Endothelial cell of umbilical vein (primary cell): ENCODE measurements at regions not wholly inside any gene's neighbourhood (a gene's known extent, or its start where the extent isn't known, plus 50 kb on each side); places are given as distances from the start of the nearest gene placed in this dataset.

ENCODE experiments used
- BruUV-seq: library from RNA; stranded (reverse); fragments of 400-500 nt; replicated peaks from 2 replicates; lab custom pipeline; 2021; lab: Mats Ljungman, UMichigan
- CTCF ChIA-PET: fragments of 300-600, 350-600 bp; sonication (Branson Sonifier 250); formaldehyde crosslinking; loops from one replicate; lab custom pipeline; 2021; ENCODE audit warnings: antibody characterized with exemption, inconsistent platforms; lab: Charles Lee
- POLR2A ChIA-PET: fragments of 300-600, 350-600 bp; sonication (Branson Sonifier 250); formaldehyde crosslinking; loops from one replicate; lab custom pipeline; 2021; ENCODE audit warnings: antibody characterized with exemption, inconsistent platforms; lab: Charles Lee
- DNase-seq: peaks from one replicate; pipeline ENCODE4 v3.0.0-alpha.2; 2011; ENCODE audit warnings: low read depth, low spot score
- FAIRE-seq: peaks from 2 replicates; lab custom pipeline; 2011; peaks lifted over from hg19 to GRCh38; lab: Jason Lieb, UNC
- H2AFZ ChIP-seq: 2 replicates; pipeline ENCODE4 v1.6.0; 2012; ENCODE audit warnings: low read depth, low read length, control low read depth, inconsistent platforms
- H3K27ac ChIP-seq: 2 replicates; pipeline ENCODE4 v1.5.1; 2011; ENCODE audit warnings: low read depth, mild to moderate bottlenecking, control low read depth, low read length, moderate library complexity; ENCODE audit not compliant: insufficient read depth
- H3K27me3 ChIP-seq, 2 experiments: 2 replicates each; pipeline versions ENCODE4 v1.6.0 to v1.6.1; 2011; ENCODE audit warnings: low read length in 2 of 2, mixed read lengths in 1 of 2; ENCODE audit not compliant: control insufficient read depth in 2 of 2, insufficient read depth in 2 of 2
- H3K36me3 ChIP-seq, 2 experiments: 2 replicates in 1 of 2; 3 replicates in 1 of 2; pipeline ENCODE4 v1.5.1; 2011; ENCODE audit warnings: low read length in 2 of 2, mild to moderate bottlenecking in 1 of 2, moderate library complexity in 1 of 2; ENCODE audit not compliant: control insufficient read depth in 2 of 2, insufficient read depth in 2 of 2; ENCODE audit errors: extremely low read depth in 1 of 2
- H3K4me1 ChIP-seq: 3 replicates; pipeline ENCODE4 v1.5.1; 2011; ENCODE audit warnings: mild to moderate bottlenecking, low read length; ENCODE audit not compliant: control insufficient read depth, insufficient read depth; ENCODE audit errors: extremely low read depth
- H3K4me2 ChIP-seq: 2 replicates; pipeline ENCODE4 v1.6.1; 2011; ENCODE audit warnings: low read length, control low read depth, mixed read lengths; ENCODE audit not compliant: insufficient read depth
- H3K4me3 ChIP-seq, 3 experiments: fragments of 200-600 bp in 1 of 3; sonication (generic), shearing (Covaris generic) in 1 of 3; replicated peaks in 1 of 3; 2 replicates each; pipeline ENCODE4 v1.5.1; 2011 to 2016; ENCODE audit warnings: control low read depth in 3 of 3, low read length in 3 of 3, mild to moderate bottlenecking in 2 of 3, inconsistent platforms in 1 of 3, low read depth in 1 of 3, moderate library complexity in 1 of 3; ENCODE audit not compliant: insufficient read depth in 1 of 3
- H3K79me2 ChIP-seq: 2 replicates; pipeline ENCODE4 v1.6.0; 2012; ENCODE audit warnings: low read length, inconsistent platforms; ENCODE audit not compliant: control insufficient read depth, insufficient read depth
- H3K9ac ChIP-seq: replicated peaks from 2 replicates; pipeline ENCODE3; 2011; ENCODE audit warnings: low read length, control low read depth; ENCODE audit not compliant: insufficient read depth; ENCODE audit errors: extremely low read depth
- H3K9me1 ChIP-seq: replicated peaks from 3 replicates; pipeline ENCODE4 v1.6.0; 2011; ENCODE audit warnings: mild to moderate bottlenecking, low read length; ENCODE audit not compliant: control insufficient read depth, insufficient read depth; ENCODE audit errors: extremely low read depth
- H3K9me3 ChIP-seq: replicated peaks from 2 replicates; pipeline ENCODE4 v1.5.1; 2012; ENCODE audit warnings: low read length, inconsistent platforms; ENCODE audit not compliant: control insufficient read depth, insufficient read depth
- H4K20me1 ChIP-seq: replicated peaks from 2 replicates; pipeline ENCODE3; 2011; ENCODE audit warnings: mild to moderate bottlenecking, low read length; ENCODE audit not compliant: control insufficient read depth, insufficient read depth; ENCODE audit errors: extremely low read depth
- EZH2 ChIP-seq: IDR thresholded peaks from 2 replicates; pipeline ENCODE4 v1.6.1; 2012; ENCODE audit warnings: borderline replicate concordance, low read depth, mild to moderate bottlenecking, moderate library complexity, low read length, inconsistent platforms; ENCODE audit not compliant: severe bottlenecking
- FOS ChIP-seq: IDR thresholded peaks from 2 replicates; pipeline ENCODE4 v1.6.1; 2011; ENCODE audit warnings: mild to moderate bottlenecking, low read length, moderate library complexity, borderline replicate concordance; ENCODE audit not compliant: insufficient read depth
- GATA2 ChIP-seq: IDR thresholded peaks from 2 replicates; pipeline ENCODE4 v1.7.0; 2011; ENCODE audit warnings: low read depth, mild to moderate bottlenecking, moderate library complexity, mixed read lengths, low read length; ENCODE audit not compliant: insufficient read length, insufficient read depth
- JUN ChIP-seq: IDR thresholded peaks from 2 replicates; pipeline ENCODE4 v1.6.1; 2011; ENCODE audit warnings: borderline replicate concordance, low read depth; ENCODE audit not compliant: insufficient read length, insufficient read depth
- MAX ChIP-seq: IDR thresholded peaks from 2 replicates; pipeline ENCODE4 v1.6.1; 2011; ENCODE audit not compliant: insufficient read depth, insufficient read length
- MYC ChIP-seq: IDR thresholded peaks from one replicate; pipeline ENCODE4 v1.6.1; 2011; ENCODE audit warnings: mild to moderate bottlenecking, low read depth, low read length
- POLR2A ChIP-seq: IDR thresholded peaks from 2 replicates; pipeline ENCODE4 v1.6.1; 2012; ENCODE audit warnings: low read depth, mild to moderate bottlenecking, control low read depth, low read length
- POLR2AphosphoS5 ChIP-seq: IDR thresholded peaks from 2 replicates; pipeline ENCODE4 v1.6.1; 2012; ENCODE audit warnings: low read depth, mild to moderate bottlenecking, control low read depth, low read length, moderate library complexity; ENCODE audit not compliant: insufficient read depth
- dilution Hi-C: fragments of 300-500 bp; cut with MboI; formaldehyde crosslinking; loops from one replicate; pipeline ENCODE4 v1.15.0; 2019; ENCODE audit warnings: low sequenced_read_pairs; ENCODE audit not compliant: extremely low pct_ligation_motif_present
- intact Hi-C: fragments of 100-400 bp; cut with micrococcal nuclease; formaldehyde crosslinking; loops from one replicate; pipeline ENCODE4 v1.10.0; 2022
- TF ChIP-seq, protein P1 (sequence below), 2 donors: IDR thresholded peaks; 1 replicate in 1 of 2; 2 replicates in 1 of 2; pipeline ENCODE4 v1.5.1; 2011; ENCODE audit warnings: low read length in 2 of 2, mild to moderate bottlenecking in 2 of 2, moderate library complexity in 2 of 2, control low read depth in 1 of 2, inconsistent platforms in 1 of 2, low read depth in 1 of 2; ENCODE audit not compliant: insufficient read depth in 1 of 2; ENCODE audit errors: extremely low read depth in 1 of 2

DNA sequence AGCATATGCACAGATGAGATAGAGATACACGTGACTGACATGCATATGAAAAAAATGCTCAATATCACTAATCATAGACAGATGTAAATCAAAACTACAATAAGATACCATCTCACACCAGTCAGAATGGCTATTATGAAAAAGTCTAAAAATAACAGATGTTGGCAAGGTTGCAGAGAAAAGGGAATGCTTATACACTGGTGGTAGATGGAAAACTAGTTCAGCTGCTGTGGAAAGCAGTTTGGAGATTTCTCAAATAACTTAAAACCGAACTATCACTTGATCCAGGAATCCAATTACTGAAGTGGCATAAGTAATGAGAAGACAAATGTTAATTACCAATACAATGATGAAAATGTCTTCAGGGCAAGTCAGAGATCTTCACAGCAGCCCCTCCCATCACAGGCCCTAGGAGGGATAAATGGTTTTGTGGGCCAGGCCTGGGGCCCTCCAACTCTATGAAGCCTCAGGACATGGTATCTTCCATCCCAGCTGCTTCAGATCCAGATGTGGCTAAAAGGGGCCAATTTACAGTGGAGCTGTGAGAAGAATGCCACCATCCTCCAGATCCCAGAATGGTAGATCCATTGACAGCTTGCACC, 71.4 kb upstream of the PLSCR4 start:
- Histone ChIP-seq H3K4me2 (no peak overlapping the region), H3K9ac (no peak overlapping the region), H2AFZ (no peak overlapping the region), H3K36me3 (no peaks in the 10 kb centered on the region), H3K27me3 (no peaks in the 10 kb centered on the region), H3K9me1 (no peaks in the 10 kb centered on the region), H3K79me2 (no peaks in the 10 kb centered on the region), H3K27ac (no peak overlapping the region), H3K4me3 (no peak overlapping the region), H3K9me3 (no peaks in the 10 kb centered on the region), H4K20me1 (no peaks in the 10 kb centered on the region), H3K4me1 (peaks cover 2% of the 10 kb centered on the region)
- CTCF ChIA-PET, result no interaction called here
- TF ChIP-seq POLR2A (no peak), FOS (no peak), MYC (no peak), POLR2AphosphoS5 (no peak), MAX (no peak), JUN (no peak), EZH2 (no peak), GATA2 (no peak)
- TF ChIP-seq, protein P1, sequence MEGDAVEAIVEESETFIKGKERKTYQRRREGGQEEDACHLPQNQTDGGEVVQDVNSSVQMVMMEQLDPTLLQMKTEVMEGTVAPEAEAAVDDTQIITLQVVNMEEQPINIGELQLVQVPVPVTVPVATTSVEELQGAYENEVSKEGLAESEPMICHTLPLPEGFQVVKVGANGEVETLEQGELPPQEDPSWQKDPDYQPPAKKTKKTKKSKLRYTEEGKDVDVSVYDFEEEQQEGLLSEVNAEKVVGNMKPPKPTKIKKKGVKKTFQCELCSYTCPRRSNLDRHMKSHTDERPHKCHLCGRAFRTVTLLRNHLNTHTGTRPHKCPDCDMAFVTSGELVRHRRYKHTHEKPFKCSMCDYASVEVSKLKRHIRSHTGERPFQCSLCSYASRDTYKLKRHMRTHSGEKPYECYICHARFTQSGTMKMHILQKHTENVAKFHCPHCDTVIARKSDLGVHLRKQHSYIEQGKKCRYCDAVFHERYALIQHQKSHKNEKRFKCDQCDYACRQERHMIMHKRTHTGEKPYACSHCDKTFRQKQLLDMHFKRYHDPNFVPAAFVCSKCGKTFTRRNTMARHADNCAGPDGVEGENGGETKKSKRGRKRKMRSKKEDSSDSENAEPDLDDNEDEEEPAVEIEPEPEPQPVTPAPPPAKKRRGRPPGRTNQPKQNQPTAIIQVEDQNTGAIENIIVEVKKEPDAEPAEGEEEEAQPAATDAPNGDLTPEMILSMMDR (IDR thresholded peaks at IDR 0.05; ENCODE audit: extremely low read depth in 1 of 2, insufficient read depth in 1 of 2, low read depth in 1 of 2, low read length in 2 of 2), result no peak
- no peak for FAIRE-seq
- no TSS peak for BruUV-seq
- DNase-seq, result no peak
- POLR2A ChIA-PET, result interaction anchor here (0.7 kb wide), 1 partner anchor 69 kb away, joined by 3 read pairs; no protein-coding TSS in a partner anchor
- intact Hi-C loops, result no loop called here
- dilution Hi-C loops, result no loop called here
